ENCODE measurements at regions not wholly inside any gene's neighbourhood (a gene's known extent, or its start where the extent isn't known, plus 50 kb on each side); places are given as distances from the start of the nearest gene placed in this dataset.

DNA sequence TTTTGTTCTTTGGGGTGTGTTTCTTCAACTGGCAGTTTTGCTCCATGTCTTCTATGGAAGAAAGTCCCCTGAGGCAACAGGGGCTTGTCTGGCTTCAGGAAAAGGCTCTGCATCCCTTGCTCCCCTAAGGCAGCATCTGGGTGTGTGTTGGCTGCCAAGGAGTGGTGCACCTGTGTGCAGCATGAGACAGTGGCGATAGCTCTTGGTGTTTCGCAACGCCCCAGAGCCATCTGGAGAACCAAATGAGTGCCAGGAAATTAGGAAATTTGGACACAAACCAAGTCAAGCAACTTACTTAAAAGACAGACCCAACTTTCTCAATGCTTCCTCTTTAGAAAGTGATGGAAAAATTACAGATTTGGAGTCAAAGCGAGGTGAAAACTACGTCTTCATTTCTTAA lies 1044.4 kb upstream of the CNTNAP5 start:
- H2BK20ac ChIP-seq (ENCODE audit: low read length): no peak overlapping the region
- H4K5ac ChIP-seq (ENCODE audit: insufficient read length, low read depth, low read length): no peak overlapping the region
- no peaks in the 10 kb centered on the region for H3K4me1 ChIP-seq (replicated peaks in 1 of 4; ENCODE audit: control insufficient read depth in 3 of 4, insufficient read depth in 4 of 4, low read length in 3 of 4)
- H3K4ac ChIP-seq (replicated peaks; ENCODE audit: insufficient read length, low read depth, low read length): no peak overlapping the region
- H3K18ac ChIP-seq (ENCODE audit: extremely low read depth, low read length): no peak overlapping the region
- DNase-seq (ENCODE audit: low read depth in 1 of 2, low spot score in 2 of 2) (no peak), FAIRE-seq (no peak)
- H2AK5ac ChIP-seq (ENCODE audit: low read depth, low read length): no peak overlapping the region
- no peak overlapping the region for H3K27ac ChIP-seq (ENCODE audit: low read depth, low read length)
- H2BK5ac ChIP-seq (ENCODE audit: low read depth, low read length): no peak overlapping the region
- no peak overlapping the region for H3K23ac ChIP-seq (ENCODE audit: insufficient read length)
- CTCF ChIA-PET (ENCODE audit: partially characterized antibody): interaction anchor here (0.6 kb wide), 2 partner anchors 20 to 182 kb away, joined by 4 read pairs; no protein-coding TSS in a partner anchor
- no peaks in the 10 kb centered on the region for H3K27me3 ChIP-seq (replicated peaks in 1 of 4; ENCODE audit: control insufficient read depth in 3 of 4, extremely low read depth in 1 of 4, insufficient read depth in 3 of 4, low read length in 3 of 4)
- H3K56ac ChIP-seq (replicated peaks; ENCODE audit: insufficient read length, low read depth, low read length): no peak overlapping the region
- POLR2A ChIA-PET (ENCODE audit: partially characterized antibody): no interaction called here
- no peak overlapping the region for H3K9ac ChIP-seq (replicated peaks in 1 of 4; ENCODE audit: extremely low read depth in 1 of 4, low read depth in 3 of 4, low read length in 3 of 4)
- no peak overlapping the region for H4K8ac ChIP-seq (ENCODE audit: extremely low read depth, insufficient read depth, low read length)
- no peak overlapping the region for H3K14ac ChIP-seq (ENCODE audit: insufficient read length)
- no peaks in the 10 kb centered on the region for H3K79me2 ChIP-seq (ENCODE audit: control insufficient read depth in 1 of 2, insufficient read depth in 2 of 2, low read length in 2 of 2)
- H3K79me1 ChIP-seq (ENCODE audit: low read depth, low read length): no peaks in the 10 kb centered on the region
- TF ChIP-seq CBX5 (IDR thresholded peaks at IDR 0.05; ENCODE audit: low read depth, low read length) (no peak), CEBPB (IDR thresholded peaks at IDR 0.05; ENCODE audit: low read depth, low read length) (peak; percentile 44; the same call in 1 of the 2 replicates)
- H3K23me2 ChIP-seq (ENCODE audit: low read depth, low read length): no peaks in the 10 kb centered on the region
- no peak overlapping the region for H3K4me3 ChIP-seq (ENCODE audit: extremely low read depth in 1 of 4, insufficient read depth in 2 of 4, low read depth in 3 of 4, low read length in 4 of 4)
- H2BK15ac ChIP-seq (ENCODE audit: low read length): no peak overlapping the region
- WGBS, 2 experiments (ENCODE audit: extremely low coverage in 1 of 2, insufficient coverage in 1 of 2, insufficient read length in 1 of 2, insufficient replicate concordance in 2 of 2, low coverage in 1 of 2, low lambda C conversion rate in 2 of 2, missing lambda C conversion rate in 1 of 2): 97% methylated on average over 5 of the region's 5 CpGs; no CpG with 5 or more reads in 1 of the 2 experiments
- H3K4me2 ChIP-seq (ENCODE audit: insufficient read depth in 1 of 2, low read depth in 2 of 2, low read length in 2 of 2): no peak overlapping the region
- no peak overlapping the region for H2BK120ac ChIP-seq (replicated peaks; ENCODE audit: low read depth, low read length)
- H3K9me3 ChIP-seq (ENCODE audit: insufficient read depth in 2 of 2, low read depth in 1 of 2, low read length in 1 of 2): no peaks in the 10 kb centered on the region; a peak in 1 of 4 replicates
- no peaks in the 10 kb centered on the region for H4K20me1 ChIP-seq (replicated peaks in 1 of 2; ENCODE audit: control insufficient read depth in 1 of 2, insufficient read depth in 2 of 2, low read length in 2 of 2)
- no peak overlapping the region for H2BK12ac ChIP-seq (ENCODE audit: low read depth, low read length)
- H3K36me3 ChIP-seq (ENCODE audit: control insufficient read depth in 2 of 4, insufficient read depth in 4 of 4, low read length in 3 of 4): no peaks in the 10 kb centered on the region
- H4K91ac ChIP-seq (replicated peaks; ENCODE audit: insufficient read length, low read length): no peak overlapping the region
- H2AFZ ChIP-seq (ENCODE audit: low read length): no peak overlapping the region
